NCI-H1092 (cell line): ENCODE measurements at regions not wholly inside any gene's neighbourhood (a gene's known extent, or its start where the extent isn't known, plus 50 kb on each side); places are given as distances from the start of the nearest gene placed in this dataset.

Experiments
- DNase-seq: peaks from one replicate; lab custom pipeline; 2025; lab: John Stamatoyannopoulos, UW

DNA sequence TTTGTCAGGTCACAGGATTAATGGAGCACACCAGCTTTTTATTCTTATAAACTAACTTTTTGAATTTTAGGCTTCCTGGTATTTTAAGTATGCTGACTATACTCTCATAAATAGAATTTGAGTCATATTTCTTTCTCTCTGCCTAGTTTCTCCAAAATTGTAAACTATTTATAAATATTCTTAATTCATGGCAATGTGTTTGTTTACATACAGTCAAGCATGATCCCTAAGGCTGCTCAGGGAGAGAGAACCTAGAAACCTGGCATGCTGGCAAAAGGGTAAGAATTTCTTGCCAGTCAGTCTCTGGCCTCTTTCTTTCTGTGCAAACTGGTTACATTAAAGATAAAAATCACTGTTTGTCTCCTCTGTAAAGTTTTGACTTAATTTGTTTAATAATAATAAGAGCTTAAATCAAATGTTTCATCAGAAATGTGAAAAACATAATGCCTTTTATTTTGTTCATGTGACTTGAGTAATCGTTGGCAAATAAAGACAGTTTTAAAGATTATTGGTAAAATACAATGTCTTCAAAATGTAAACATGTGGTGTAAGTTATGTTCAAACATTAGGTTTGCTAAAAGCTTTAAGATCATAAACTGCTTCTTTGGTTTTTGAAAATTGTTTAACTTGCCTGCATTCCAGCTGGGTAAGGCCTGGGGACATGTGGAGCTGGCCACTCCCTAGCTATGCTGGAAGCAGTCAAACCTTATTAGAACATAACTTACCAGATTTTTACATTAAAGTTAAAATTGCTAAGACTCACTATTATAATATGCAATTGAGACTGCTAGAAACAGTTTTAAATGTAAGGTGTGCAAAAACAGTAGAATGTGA is 1401.7 kb downstream of the NCAM2 start:
- no peak for DNase-seq

DNA sequence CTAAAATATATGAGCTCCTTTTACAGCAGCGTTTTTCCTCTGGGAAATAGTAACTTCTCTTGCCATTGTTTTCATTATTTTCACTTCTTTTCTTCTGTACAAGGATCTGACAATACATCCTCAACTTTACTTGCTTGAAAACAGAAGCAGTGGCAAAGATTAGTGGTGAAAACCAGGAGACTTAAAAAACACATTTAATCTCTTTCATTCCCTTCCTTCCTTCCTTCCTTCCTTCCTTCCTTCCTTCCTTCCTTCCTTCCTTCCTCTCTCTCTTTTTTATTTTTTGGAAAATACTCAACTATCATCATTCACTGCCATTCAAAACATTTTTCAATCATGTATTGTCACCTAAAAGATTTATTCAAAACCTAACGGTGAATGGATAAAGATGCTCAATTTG is 1411.4 kb downstream of the NCAM2 start:
- DNase-seq, result no peak

DNA sequence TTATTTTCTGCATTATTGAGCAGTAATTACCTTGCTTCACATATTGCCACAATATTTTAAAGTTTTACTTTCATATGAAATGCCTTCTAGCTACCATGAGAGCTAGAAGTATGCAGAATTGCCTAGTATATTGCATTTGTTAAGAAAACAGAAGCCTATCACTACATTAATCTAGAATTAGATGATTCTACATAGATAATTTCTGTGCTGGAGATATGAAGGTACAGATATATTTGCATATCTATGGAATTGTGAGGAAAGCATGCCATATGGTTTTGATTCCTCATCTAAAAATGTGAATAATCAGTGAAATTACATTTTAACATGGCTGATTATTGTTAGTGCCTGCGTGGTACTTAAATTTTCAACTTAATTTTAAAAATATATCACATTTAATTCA is 1418.3 kb downstream of the NCAM2 start:
- DNase-seq, result no peak

DNA sequence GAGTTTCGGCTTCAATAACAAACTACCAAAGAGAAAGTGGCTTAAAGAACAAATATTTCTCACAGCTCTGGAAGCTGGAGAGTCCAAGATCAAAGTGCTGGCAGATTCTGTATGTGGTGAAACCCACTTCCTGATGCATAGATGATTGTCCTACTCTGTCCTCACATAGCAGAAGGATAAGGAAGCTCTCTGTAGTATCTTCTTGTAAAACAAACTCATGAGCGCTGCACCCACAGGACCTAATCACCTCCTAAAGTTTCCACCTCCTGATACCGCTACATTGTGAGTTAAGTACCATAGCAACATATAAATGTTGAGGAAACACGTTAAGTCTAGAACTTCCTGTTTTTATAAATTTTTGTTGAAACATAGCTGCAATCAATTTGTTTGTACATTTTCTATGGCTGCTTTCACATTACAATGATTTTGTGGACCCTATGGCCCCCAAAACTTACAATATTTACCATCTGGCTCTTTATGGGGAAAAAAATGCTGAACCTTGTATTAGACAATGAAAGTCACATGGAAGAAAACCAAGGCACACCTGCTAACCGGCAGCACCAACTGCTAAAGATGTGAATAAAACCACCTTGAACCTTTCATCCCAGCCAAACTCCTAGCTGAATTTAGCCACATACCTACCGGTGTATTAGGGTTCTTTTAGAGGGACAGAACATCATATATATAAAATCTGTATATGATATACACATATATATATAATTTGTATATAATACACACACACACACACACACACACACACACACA is 1423.4 kb downstream of the NCAM2 start:
- DNase-seq, result no peak

DNA sequence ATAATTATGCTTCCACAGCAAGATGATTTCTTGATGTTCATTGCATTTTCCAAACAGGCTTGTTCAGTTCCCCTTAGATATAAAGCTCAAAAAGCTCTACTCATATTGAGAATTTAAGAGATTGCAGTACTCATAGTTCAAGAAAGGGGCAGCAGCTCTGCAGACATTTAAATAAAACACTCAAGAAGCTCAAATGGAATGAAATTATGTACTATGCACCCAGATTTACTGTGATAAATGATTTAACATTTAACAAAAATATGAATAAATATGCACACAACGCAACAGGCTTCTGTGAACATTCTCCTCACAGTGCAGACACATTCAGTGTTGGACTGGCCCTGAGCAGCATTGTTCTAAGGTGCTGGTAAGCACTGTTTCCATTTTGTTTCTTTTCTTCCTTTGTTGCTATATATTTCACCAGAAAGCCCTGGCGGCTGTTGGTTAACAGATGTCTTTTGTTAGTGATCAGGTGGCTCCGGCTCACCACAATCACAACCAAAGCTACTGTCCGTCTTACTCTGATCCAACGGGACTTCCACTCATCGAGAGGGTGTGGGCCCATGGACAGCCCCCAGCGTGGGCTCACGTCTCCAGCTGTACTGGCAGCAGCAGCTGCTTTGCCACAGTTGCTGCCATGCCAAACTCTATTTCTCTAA is 1440.3 kb downstream of the NCAM2 start:
- no peak for DNase-seq

DNA sequence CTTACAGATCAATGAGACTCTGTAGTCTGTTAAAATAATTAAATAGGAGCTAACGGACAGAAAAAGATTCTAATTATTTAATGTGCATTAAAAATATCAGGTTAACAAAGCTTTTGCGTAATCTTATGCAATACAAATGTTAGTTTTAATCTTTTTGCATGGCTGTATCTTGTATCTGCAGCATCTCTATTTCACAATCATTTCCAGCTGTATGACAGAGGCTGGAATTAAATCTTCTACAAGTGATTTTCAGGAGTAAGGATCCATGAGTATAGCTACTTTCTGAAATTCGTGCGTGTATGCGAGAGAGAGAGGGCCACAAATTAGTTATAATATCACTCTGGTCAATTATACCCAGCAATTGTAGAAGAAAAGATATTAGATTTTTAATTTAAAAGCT is 1446.8 kb downstream of the NCAM2 start:
- no peak for DNase-seq

DNA sequence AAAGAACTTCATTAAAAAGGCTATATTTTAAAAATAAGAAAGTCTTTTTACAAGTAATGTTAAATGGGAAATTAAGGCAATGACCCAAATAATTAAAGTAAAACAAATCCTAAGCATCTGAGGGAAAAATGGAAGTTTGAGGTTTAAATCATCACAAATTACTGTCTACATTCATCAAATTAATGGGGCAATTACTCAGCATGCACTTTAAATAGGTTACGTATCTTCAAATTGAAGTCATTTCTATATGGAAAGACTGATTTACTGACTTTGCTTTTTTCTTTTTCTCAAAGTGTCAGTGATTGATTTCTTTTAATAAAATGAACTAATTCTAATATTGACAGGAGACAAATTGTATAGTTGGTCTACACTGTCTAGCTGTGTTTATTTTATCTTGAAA is 1452.3 kb downstream of the NCAM2 start:
- no peak for DNase-seq

DNA sequence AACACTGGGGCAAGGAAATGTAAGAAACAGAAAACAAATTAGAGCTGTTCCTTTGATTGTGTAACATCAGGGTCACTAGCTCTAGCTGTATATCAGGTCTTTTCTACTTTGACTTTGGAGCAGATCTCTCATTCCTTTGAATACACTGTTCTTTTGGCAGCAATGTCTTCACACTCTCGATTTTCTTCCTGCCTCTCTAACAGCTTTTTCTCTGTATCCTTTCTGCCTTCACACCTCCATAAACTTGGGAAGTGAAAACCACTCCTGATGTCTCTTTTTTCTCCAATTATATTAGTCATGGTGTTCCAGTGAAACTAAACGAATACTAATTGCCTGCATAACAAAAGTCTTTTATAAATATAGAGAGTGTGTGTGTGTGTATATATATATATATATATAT is 1458.0 kb downstream of the NCAM2 start:
- DNase-seq, result no peak

DNA sequence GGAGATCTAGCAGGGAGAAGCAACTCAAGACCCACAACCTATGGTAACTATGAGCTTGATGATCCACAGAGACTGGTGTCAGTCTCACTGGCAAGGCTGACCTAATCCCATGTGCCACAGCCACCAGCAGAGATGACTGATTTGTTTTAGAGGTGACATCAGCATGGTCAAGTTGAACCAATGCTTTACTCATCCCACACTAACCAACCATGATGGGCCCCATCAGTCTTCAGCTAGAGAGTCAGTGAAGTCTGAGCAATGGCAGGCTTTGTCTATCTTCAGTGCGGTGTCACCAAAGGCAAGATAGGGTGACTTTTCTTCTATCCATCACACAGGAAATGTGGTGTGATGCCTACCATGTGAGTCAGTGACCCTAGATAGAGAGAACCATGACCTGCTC is 1470.7 kb downstream of the NCAM2 start:
- DNase-seq, result no peak

DNA sequence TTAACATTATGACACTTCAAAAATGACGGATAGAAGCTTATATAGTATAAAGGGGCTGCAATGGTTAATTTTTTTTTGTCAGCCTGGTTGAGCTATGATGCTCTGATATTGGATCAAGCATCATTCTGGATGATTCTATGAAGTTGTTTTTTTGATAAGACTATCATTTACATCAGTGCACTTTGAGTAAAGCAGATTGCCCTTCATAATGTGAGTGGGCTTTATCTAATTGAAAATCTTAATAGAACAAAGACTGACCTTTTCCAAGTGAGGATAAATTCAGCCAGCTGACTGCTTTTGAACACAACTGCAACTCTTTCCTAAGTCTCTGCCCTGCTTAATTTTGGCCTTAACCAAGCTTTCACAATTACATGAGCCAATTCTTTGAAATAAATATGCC is 1476.2 kb downstream of the NCAM2 start:
- DNase-seq, result no peak

DNA sequence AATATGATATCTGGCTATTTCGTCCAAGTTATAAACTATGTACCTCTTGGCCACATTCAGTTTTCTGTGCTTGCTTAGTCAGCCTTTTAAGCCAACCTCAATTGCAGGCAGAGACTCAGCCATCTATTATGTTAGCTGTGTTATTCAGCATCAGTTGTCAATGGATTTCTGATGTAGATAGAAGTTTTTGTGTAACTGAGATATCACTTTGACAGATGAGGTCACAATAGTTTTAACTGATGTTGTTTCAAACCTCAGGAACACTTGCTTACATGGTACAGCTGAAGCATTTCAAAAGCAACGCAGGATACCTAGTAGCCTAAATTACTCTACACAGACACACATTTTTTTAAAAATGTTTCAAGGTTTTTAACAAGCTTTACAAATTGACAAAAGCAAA is 1478.0 kb downstream of the NCAM2 start:
- DNase-seq, result no peak

DNA sequence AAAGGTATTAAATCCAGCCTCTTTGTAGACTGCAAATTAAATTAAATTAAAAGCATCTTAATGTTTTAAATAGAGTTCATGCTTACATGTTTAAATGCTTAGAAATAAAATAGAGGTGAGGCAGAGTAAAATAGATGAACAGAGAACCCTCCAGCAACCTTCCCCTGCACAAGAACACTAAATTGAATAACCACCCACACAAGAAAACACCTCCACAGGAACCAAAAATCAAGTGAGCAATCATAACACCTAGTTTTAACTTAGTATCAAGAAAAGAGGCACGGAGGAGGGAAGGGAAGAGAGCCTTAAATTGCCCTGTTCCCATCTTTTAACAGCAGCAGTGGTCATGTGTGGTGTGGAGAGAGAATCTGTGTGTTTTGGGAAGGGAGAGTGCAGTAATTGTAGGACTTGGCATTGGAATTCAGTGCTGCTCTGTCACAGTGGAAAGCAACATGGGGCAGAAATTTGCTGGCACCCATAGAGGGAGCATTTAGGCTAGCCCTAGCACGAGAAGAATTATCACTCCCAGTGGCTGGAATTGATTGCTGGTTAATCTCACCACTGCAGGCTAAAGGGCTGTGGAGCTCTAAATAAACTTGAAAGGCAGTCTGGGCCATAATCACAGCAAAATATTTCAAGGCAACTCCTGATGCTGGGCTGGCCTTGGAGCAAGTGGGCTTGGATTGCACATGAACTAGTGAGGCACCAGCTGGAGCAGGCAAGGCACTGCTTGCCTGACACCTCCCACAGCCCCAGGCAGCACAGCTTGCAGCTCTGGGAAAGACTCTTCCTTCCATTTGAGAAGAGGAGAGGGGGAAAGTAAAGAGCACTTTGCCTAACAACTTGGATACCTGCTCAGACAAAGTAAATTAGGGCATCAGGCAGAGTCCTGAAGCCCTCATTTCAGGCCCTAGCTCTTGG is 1478.8 kb downstream of the NCAM2 start:
- no peak for DNase-seq

DNA sequence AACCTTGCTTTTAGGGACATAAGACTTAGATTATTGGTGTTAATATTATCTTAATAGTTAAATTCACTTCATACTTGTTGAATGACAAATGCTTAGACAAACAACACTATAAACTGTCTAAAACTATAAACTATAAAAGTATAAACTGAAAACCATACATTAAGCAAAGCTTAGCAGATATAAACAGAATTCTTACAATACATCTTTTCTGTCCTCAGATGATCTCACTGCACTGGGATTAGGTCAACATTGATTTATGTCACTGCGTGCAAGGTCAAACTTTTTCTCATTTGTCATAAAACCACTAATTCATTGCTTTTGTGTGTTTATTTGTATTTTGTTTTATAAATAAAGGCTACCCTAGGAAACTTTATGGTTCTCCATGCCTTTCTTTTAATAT is 1491.8 kb downstream of the NCAM2 start:
- no peak for DNase-seq

DNA sequence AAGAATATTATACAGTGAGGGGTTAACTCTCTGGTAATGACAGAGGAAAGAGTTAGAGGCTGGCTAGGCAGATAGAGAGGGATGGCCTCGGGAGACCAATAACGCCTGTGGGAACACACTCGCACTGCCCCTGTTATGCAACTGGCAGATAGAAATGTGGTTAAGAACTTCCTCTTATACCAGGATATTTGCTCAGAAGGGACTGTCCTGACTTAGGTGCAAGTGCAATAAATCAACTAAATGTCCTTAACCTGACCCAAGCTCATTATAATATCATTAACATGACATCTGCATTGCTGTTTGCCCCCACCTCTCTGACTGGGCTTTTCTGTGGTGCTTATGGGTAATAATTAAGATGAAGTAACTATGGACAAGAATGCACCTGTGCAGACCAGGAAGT is 1518.0 kb downstream of the NCAM2 start:
- DNase-seq, result no peak

DNA sequence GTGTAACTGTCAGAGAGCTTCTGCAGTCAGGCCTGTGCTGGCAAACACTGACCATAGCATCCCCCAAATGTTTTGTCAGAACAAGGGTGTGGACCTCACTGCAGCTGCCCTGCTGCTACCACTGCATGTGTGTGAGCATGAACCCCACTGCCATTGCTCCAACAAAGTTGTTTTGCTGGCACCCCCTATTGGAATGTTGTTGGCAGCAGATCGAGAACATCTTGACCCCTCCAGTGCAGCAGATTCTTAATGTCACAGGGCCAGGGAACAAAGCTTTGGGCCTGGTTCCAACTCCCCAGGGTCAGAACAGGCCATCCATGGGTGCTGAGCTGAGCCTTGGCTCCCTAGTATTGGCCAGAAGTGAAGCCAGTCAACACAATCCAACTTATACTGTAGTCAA is 1537.4 kb downstream of the NCAM2 start:
- no peak for DNase-seq

DNA sequence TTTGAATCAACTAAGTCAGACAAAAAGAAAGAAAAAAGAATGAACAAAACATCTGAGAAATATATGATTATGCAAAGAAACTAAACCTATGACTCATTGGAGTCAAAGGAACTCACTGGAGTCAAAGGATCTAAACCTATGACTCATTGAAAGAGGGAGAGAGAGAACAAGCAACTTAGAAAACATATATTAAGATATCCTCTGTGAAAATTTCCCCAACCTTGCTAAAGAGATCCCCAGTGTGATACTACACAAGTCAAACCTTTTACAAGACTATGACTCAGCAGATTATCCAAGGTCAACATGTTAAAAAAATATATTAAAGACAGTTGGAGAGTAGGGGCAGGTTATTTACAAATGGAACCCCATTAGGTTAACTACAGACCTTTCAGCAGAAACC is 1538.3 kb downstream of the NCAM2 start:
- no peak for DNase-seq

DNA sequence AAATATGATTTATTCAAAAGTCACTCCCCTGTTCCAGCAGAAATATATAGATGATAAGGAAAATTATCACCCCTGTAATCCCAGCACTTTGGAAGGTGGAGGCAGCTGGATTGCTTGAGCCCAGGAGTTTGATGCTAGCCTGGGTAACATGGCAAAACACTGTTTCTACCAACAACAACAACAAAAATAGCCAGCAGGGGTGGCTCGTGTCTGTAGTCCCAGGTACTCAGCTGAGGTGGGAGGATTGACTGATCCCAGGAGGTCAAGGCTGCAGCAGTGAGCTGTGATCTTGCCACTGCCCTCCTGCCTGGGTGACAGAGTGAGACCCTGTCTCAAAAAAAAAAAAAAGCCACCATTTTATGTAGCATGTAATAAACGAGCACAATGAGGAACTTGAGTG is 1546.5 kb downstream of the NCAM2 start:
- DNase-seq, result no peak

DNA sequence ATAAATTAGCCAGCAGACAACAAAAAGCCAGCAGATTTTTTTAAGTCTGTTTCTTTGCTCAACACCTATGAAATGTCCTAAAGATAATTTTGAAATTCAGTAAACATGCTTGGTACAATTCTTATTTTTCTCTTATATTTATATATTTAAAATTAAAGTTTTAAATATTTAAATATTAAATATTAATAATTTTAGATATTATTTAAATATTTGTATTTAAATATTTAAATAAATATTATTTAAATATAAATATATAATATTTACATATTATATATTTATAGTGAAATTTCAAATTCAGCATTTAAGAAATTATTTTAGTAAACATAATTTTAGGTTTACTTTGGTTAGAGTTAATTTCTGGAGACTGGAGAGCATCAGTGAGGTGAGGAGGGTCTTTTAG is 1554.2 kb downstream of the NCAM2 start:
- no peak for DNase-seq

DNA sequence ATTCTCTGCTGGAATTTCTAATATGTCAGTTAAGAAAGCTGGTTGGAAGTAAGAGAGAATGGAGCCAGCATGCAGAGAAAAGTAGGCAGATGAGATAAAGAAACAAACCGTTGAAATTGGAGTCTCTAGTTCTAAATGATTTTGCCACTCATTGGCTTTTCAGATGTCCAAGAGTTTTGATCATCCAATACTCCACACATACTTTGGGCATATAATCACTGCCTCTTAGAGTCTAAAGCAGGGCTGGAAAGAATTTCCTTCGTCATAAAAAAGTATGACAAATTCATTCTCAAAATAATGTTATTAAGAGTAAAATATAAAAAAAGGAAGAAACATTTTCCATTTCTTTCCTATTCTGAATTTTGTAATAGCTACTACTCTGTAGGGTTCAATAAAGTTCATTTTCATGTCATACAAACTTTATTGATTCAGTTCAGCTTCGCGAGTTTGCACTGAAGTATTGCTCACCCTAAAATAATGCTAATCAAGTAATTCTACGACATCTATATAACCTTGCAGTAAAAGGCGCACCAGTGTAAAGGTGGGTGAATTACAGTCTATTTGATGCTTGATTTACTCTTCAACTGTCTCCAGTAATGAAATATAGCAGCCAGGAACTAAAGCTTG is 1556.6 kb downstream of the NCAM2 start:
- no peak for DNase-seq

DNA sequence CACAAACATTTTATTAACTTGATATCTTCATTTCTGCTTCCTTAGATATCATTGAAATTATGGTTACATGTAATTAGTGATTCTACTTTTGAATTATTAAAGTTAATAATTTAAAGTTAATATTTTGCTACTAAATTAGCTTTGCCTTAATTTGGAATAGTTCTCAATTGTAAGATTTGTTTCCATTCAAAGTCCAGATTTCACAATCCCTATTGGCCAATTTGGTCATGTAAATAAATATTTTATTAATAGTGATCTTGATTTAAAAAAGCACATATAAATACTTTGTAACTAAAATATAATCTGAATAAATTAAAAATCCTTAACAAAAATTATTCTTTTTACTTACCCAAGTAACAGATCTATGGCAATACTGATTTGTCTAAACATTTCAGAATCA is 1558.6 kb downstream of the NCAM2 start:
- DNase-seq, result no peak

DNA sequence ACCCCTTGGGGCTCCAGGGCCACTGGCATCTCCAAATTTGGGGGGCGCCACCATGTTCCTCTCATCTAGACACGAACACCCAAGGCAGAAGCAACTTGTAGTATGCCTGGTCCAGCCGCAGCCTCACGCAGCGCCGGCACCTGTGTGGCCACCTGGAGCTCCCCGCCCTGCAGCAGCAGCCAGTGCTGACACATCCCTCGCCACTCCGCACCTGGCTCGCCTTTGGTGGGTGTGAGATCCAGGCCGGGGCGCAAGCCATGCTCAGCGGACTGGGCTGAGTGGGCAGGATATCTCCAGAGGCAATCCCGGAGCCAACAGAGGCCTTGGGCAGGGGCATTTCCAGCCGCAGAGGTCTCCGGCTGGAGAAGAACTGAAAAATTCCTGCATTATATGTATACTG is 1563.7 kb downstream of the NCAM2 start:
- no peak for DNase-seq

DNA sequence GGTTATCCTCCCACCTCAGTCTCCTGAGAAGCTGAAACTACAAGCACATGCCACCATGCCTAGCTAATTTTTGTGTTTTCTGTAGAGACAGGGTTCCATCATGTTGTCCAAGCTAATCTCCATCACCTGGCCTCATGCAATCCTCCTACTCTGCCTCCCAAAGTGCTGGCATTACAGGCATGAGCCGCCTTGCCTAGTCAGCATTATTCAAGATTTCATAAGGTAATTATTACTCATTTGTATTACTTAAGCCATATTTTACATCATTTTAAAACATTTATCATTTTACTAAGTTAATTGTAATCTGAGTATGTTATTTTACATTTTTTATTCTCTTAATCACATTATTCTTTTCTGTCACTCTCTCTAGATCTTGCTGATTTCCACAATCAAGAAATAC is 1575.6 kb downstream of the NCAM2 start:
- DNase-seq, result no peak
